Stimulated activated CD4-positive, alpha-beta T cell treated with anti-CD3 and anti-CD28 coated beads, Interleukin-15, amount 100 ng/mL, for 48 hours (primary cell): ENCODE measurements at regions not wholly inside any gene's neighbourhood (a gene's known extent, or its start where the extent isn't known, plus 50 kb on each side); places are given as distances from the start of the nearest gene placed in this dataset.

Experiments
- DNase-seq, 2 donors: peaks; one replicate each; pipeline ENCODE4 v3.0.0-alpha.2; 2020; ENCODE audit warnings: low read depth in 2 of 2

GRCh38 chr18:78589916-78590437 lies 389.6 kb upstream of the SALL3 start:
- no peak for DNase-seq

GRCh38 chr18:78595453-78595852 lies 384.2 kb upstream of the SALL3 start:
- DNase-seq: no peak

GRCh38 chr18:78595924-78596573 lies 383.6 kb upstream of the SALL3 start:
- DNase-seq: no peak

GRCh38 chr18:78596794-78597345 lies 382.7 kb upstream of the SALL3 start:
- DNase-seq: no peak

GRCh38 chr18:78601349-78601748 lies 378.3 kb upstream of the SALL3 start:
- no peak for DNase-seq

- DNase-seq: no peak
Observed at GRCh38 chr18:78601923-78602322, 377.7 kb upstream of the SALL3 start.

GRCh38 chr18:78602430-78602829 lies 377.2 kb upstream of the SALL3 start:
- DNase-seq: no peak

GRCh38 chr18:78603102-78603983 lies 376.3 kb upstream of the SALL3 start:
- DNase-seq: no peak

- DNase-seq: no peak
Observed at GRCh38 chr18:78605255-78605654, 374.4 kb upstream of the SALL3 start.

- no peak for DNase-seq
Observed at GRCh38 chr18:78607221-78607620, 372.4 kb upstream of the SALL3 start.

- no peak for DNase-seq
Observed at GRCh38 chr18:78607784-78608183, 371.8 kb upstream of the SALL3 start.

- no peak for DNase-seq
Observed at GRCh38 chr18:78610179-78610578, 369.4 kb upstream of the SALL3 start.

GRCh38 chr18:78611201-78611800 lies 368.3 kb upstream of the SALL3 start:
- DNase-seq: no peak

- DNase-seq: no peak
Observed at GRCh38 chr18:78611869-78612268, 367.7 kb upstream of the SALL3 start.

GRCh38 chr18:78612318-78612717 lies 367.3 kb upstream of the SALL3 start:
- no peak for DNase-seq

GRCh38 chr18:78612801-78613200 lies 366.8 kb upstream of the SALL3 start:
- no peak for DNase-seq

GRCh38 chr18:78618726-78619125 lies 360.9 kb upstream of the SALL3 start:
- DNase-seq: no peak

GRCh38 chr18:78619854-78620253 lies 359.8 kb upstream of the SALL3 start:
- DNase-seq: no peak

- DNase-seq: no peak
Observed at GRCh38 chr18:78620326-78620725, 359.3 kb upstream of the SALL3 start.

- no peak for DNase-seq
Observed at GRCh38 chr18:78621141-78621755, 358.4 kb upstream of the SALL3 start.

GRCh38 chr18:78622251-78622906 lies 357.2 kb upstream of the SALL3 start:
- DNase-seq: no peak
